MCF 10A (cell line): ENCODE measurements at regions not wholly inside any gene's neighbourhood (a gene's known extent, or its start where the extent isn't known, plus 50 kb on each side); places are given as distances from the start of the nearest gene placed in this dataset.

Experiments used
- BruUV-seq: library from RNA; stranded (reverse); fragments of 400-500 nt; replicated peaks from 2 replicates; lab custom pipeline; 2021; lab: Mats Ljungman, UMichigan
- CTCF ChIA-PET: fragments of 300-600 bp; sonication (Branson Sonifier 250); formaldehyde crosslinking; extraction: SDS; loops from one replicate; lab custom pipeline; 2021; ENCODE audit warnings: antibody characterized with exemption, inconsistent platforms; lab: Yijun Ruan, JAX
- POLR2A ChIA-PET: fragments of 300-600, 350-650 bp; sonication (Branson Sonifier 250); formaldehyde crosslinking; extraction: SDS; loops from one replicate; lab custom pipeline; 2020; ENCODE audit warnings: antibody characterized with exemption, inconsistent platforms; lab: Yijun Ruan, JAX
- DNase-seq: peaks from one replicate; pipeline ENCODE4 v3.0.0-alpha.2; 2018; ENCODE audit not compliant: unreplicated experiment
- H3K27ac Mint-ChIP-seq: one replicate; pipeline ENCODE4 v1.8.0; 2022; ENCODE audit warnings: mild to moderate bottlenecking, low read depth, mixed read lengths; ENCODE audit not compliant: unreplicated experiment
- H3K27me3 Mint-ChIP-seq: one replicate; pipeline ENCODE4 v1.8.0; 2022; ENCODE audit warnings: mixed read lengths; ENCODE audit not compliant: insufficient read depth, unreplicated experiment
- H3K36me3 Mint-ChIP-seq: one replicate; pipeline ENCODE4 v1.8.0; 2022; ENCODE audit warnings: mild to moderate bottlenecking, moderate library complexity, mixed read lengths; ENCODE audit not compliant: insufficient read depth, unreplicated experiment
- H3K4me1 Mint-ChIP-seq: one replicate; pipeline ENCODE4 v1.8.0; 2022; ENCODE audit warnings: mixed read lengths; ENCODE audit not compliant: insufficient read depth, unreplicated experiment
- H3K4me3 Mint-ChIP-seq: one replicate; pipeline ENCODE4 v1.8.0; 2022; ENCODE audit warnings: mild to moderate bottlenecking, moderate library complexity, mixed read lengths; ENCODE audit not compliant: unreplicated experiment
- H3K9me3 Mint-ChIP-seq: one replicate; pipeline ENCODE4 v1.8.0; 2022; ENCODE audit warnings: mixed read lengths; ENCODE audit not compliant: unreplicated experiment
- CTCF ChIP-seq: fragments of 200-600 bp; IDR thresholded peaks from one replicate; pipeline ENCODE4 v1.8.0; 2022; ENCODE audit warnings: antibody characterized with exemption, mild to moderate bottlenecking; ENCODE audit not compliant: unreplicated experiment
- intact Hi-C: fragments of 100-400 bp; cut with micrococcal nuclease; formaldehyde crosslinking; loops from 2 replicates; pipeline ENCODE4 v1.14.1; 2022

- ChIA-PET CTCF (interaction anchor here (0.5 to 2.6 kb wide), 3 partner anchors 335 to 627 kb away, joined by 3 to 16 read pairs (median 3); no protein-coding TSS in a partner anchor), POLR2A (no interaction called here)
- Mint-ChIP-seq H3K4me1 (peaks cover 8% of the 10 kb centered on the region), H3K36me3 (no peaks in the 10 kb centered on the region), H3K4me3 (no peak overlapping the region), H3K27ac (no peak overlapping the region), H3K9me3 (no peaks in the 10 kb centered on the region), H3K27me3 (no peaks in the 10 kb centered on the region)
- TF ChIP-seq CTCF = no peak
- BruUV-seq = no TSS peak
- DNase-seq = no peak
- intact Hi-C loops = no loop called here
Observed at GRCh38 chr3:24965706-24966385, 462.2 kb upstream of the RARB start.

GRCh38 chr3:24968036-24968435, 460.0 kb upstream of the RARB start:
- H3K27me3 Mint-ChIP-seq = no peaks in the 10 kb centered on the region
- CTCF ChIA-PET = interaction anchor here (1.4 to 2.6 kb wide), 3 partner anchors 620 to 625 kb away, joined by 3 to 16 read pairs (median 14); no protein-coding TSS in a partner anchor
- peaks cover 2% of the 10 kb centered on the region for H3K9me3 Mint-ChIP-seq
- no peak for DNase-seq
- H3K4me1 Mint-ChIP-seq = peaks cover 8% of the 10 kb centered on the region
- intact Hi-C loops = no loop called here
- H3K27ac Mint-ChIP-seq = no peak overlapping the region
- no peak for TF ChIP-seq CTCF
- no peak overlapping the region for H3K4me3 Mint-ChIP-seq
- BruUV-seq = no TSS peak
- H3K36me3 Mint-ChIP-seq = no peaks in the 10 kb centered on the region
- POLR2A ChIA-PET = no interaction called here

GRCh38 chr3:24972491-24972890, 455.6 kb upstream of the RARB start:
- intact Hi-C loops = no loop called here
- Mint-ChIP-seq H3K27me3 (no peaks in the 10 kb centered on the region), H3K36me3 (no peaks in the 10 kb centered on the region), H3K27ac (no peak overlapping the region), H3K4me1 (no peaks in the 10 kb centered on the region), H3K9me3 (peaks cover 7% of the 10 kb centered on the region), H3K4me3 (no peak overlapping the region)
- no TSS peak for BruUV-seq
- DNase-seq = no peak
- POLR2A ChIA-PET = no interaction called here
- CTCF ChIA-PET = interaction anchor here (2.3 kb wide), 1 partner anchor 621 kb away, joined by 20 read pairs; no protein-coding TSS in a partner anchor
- no peak for TF ChIP-seq CTCF

- H3K4me3 Mint-ChIP-seq = no peak overlapping the region
- H3K27me3 Mint-ChIP-seq = peaks cover 35% of the 10 kb centered on the region
- no TSS peak for BruUV-seq
- H3K4me1 Mint-ChIP-seq = no peaks in the 10 kb centered on the region
- intact Hi-C loops = no loop called here
- ChIA-PET POLR2A (no interaction called here), CTCF (interaction anchor here (0.9 kb wide), 1 partner anchor 96 kb away, joined by 3 read pairs; no protein-coding TSS in a partner anchor)
- H3K36me3 Mint-ChIP-seq = no peaks in the 10 kb centered on the region
- peaks cover 7% of the 10 kb centered on the region for H3K9me3 Mint-ChIP-seq
- no peak overlapping the region for H3K27ac Mint-ChIP-seq
- no peak for DNase-seq
- no peak for TF ChIP-seq CTCF
Observed at GRCh38 chr3:24981309-24981708, 446.8 kb upstream of the RARB start.
